PC-9 (cell line): ENCODE measurements at regions not wholly inside any gene's neighbourhood (a gene's known extent, or its start where the extent isn't known, plus 50 kb on each side); places are given as distances from the start of the nearest gene placed in this dataset.

ENCODE experiments used
- BruUV-seq: library from RNA; stranded (reverse); fragments of 400-500 nt; replicated peaks from 2 replicates; lab custom pipeline; 2021; lab: Mats Ljungman, UMichigan
- CTCF ChIA-PET: fragments of 300-600 bp; sonication (Branson Sonifier 250); formaldehyde crosslinking; loops from one replicate; lab custom pipeline; 2022; ENCODE audit warnings: antibody characterized with exemption; lab: Charles Lee
- POLR2A ChIA-PET: fragments of 300-600 bp; sonication (Branson Sonifier 250); formaldehyde crosslinking; loops from one replicate; lab custom pipeline; 2022; ENCODE audit warnings: antibody characterized with exemption; ENCODE audit not compliant: unreplicated experiment; lab: Charles Lee
- DNase-seq, 2 experiments: peaks; one replicate each; pipeline versions ENCODE4 v3.0.0 to v3.0.0-alpha.2; 2015 to 2022; ENCODE audit warnings: mixed read lengths in 1 of 2
- H2AFZ ChIP-seq: fragments of 200-600 bp; sonication (generic); 2 replicates; pipeline ENCODE4 v1.8.1; 2017; ENCODE audit warnings: antibody characterized with exemption
- H3F3A ChIP-seq: fragments of 200-600 bp; sonication (generic); 2 replicates; pipeline ENCODE4 v1.8.1; 2017; ENCODE audit warnings: antibody characterized with exemption, mild to moderate bottlenecking, low read depth; ENCODE audit not compliant: insufficient read depth
- H3K27ac ChIP-seq: fragments of 200-600 bp; sonication (generic); 2 replicates; pipeline ENCODE4 v1.6.1; 2016; ENCODE audit warnings: mixed run types
- H3K27me3 ChIP-seq: fragments of 200-600 bp; sonication (generic); 2 replicates; pipeline ENCODE4 v1.6.1; 2016; ENCODE audit warnings: low read depth, mixed run types; ENCODE audit not compliant: insufficient read depth
- H3K36me3 ChIP-seq: fragments of 200-600 bp; sonication (generic); 2 replicates; pipeline ENCODE4 v1.6.1; 2016; ENCODE audit warnings: low read depth, mixed run types
- H3K4me1 ChIP-seq: fragments of 200-600 bp; sonication (generic); replicated peaks from 2 replicates; pipeline ENCODE4 v1.6.1; 2016; ENCODE audit warnings: mixed run types; ENCODE audit not compliant: insufficient read depth
- H3K4me2 ChIP-seq: fragments of 200-600 bp; sonication (generic); 2 replicates; pipeline ENCODE4 v1.6.1; 2017; ENCODE audit warnings: mixed run types
- H3K4me3 ChIP-seq: fragments of 200-600 bp; sonication (generic); 2 replicates; pipeline ENCODE4 v1.6.1; 2016; ENCODE audit warnings: mixed run types
- H3K79me2 ChIP-seq: fragments of 200-600 bp; sonication (generic); 2 replicates; pipeline ENCODE4 v1.6.1; 2017; ENCODE audit warnings: low read depth, mixed run types
- H3K9me2 ChIP-seq: fragments of 200-600 bp; sonication (generic); 2 replicates; pipeline ENCODE4 v1.8.1; 2017; ENCODE audit warnings: mild to moderate bottlenecking; ENCODE audit not compliant: insufficient read depth
- H3K9me3 ChIP-seq: fragments of 200-600 bp; sonication (generic); 2 replicates; pipeline ENCODE4 v1.8.1; 2016; ENCODE audit warnings: low read depth; ENCODE audit not compliant: insufficient read depth
- H4K20me1 ChIP-seq: fragments of 200-600 bp; sonication (generic); 2 replicates; pipeline ENCODE4 v1.8.1; 2017; ENCODE audit not compliant: insufficient read depth
- EZH2 ChIP-seq: fragments of 200-600 bp; sonication (generic); IDR thresholded peaks from 2 replicates; pipeline ENCODE4 v1.8.0; 2017; ENCODE audit warnings: antibody characterized with exemption, low read depth
- intact Hi-C: fragments of 100-400 bp; cut with micrococcal nuclease; formaldehyde crosslinking; loops from one replicate; pipeline ENCODE4 v1.10.0; 2022; ENCODE audit not compliant: unreplicated experiment
- TF ChIP-seq, protein P1 (sequence below): fragments of 200-600 bp; sonication (generic); conservative IDR thresholded peaks from 2 replicates; pipeline ENCODE4 v1.6.1; 2017; ENCODE audit warnings: mixed run types, antibody characterized with exemption, mild to moderate bottlenecking, moderate library complexity

DNA sequence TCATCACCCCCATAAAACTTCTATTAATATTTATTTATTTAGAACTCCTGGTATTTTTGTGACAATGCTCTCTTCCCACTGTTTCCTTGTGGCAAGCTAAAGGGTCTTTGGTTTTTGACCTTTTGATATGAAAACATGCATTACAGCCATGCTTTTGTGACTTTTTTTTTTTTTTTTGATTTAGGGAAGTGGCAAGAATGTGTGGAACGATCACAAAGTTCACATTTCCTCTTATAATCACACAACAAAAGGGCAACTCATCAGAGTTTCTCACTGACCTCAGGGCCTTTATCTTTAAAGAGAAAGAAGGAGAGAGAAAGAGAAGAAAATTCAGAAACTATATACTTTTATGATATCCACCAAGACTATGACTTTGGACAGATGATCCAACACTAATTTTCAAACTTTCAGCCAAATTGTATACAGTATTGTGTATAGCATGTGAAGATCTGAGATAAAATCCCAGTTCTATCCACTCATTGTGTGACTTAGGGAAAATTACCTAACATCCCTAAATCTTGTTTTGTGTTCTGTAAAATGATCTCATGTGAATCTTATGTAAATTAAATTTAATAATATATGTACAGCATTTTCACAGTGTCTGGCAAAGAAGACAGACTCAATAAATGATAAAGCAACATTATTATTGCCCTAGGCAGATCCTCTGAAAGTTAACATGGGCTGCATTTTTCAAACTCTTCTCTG is 106.8 kb upstream of the MARCKS start:
- POLR2A ChIA-PET = no interaction called here
- Histone ChIP-seq H3K79me2 (no peaks in the 10 kb centered on the region), H3K9me3 (no peaks in the 10 kb centered on the region; the same call in none of the 2 replicates), H3K9me2 (0 out of 2 replicates have a peak, but pooled peaks cover 4% of the 10 kb centered on the region), H4K20me1 (no peaks in the 10 kb centered on the region), H3K27me3 (no peaks in the 10 kb centered on the region), H3K27ac (peak overlapping the region; percentile 24; the same call in 1 of the 2 replicates), H3K4me1 (no peaks in the 10 kb centered on the region), H3K4me2 (no peak overlapping the region), H2AFZ (no peak overlapping the region), H3K36me3 (no peaks in the 10 kb centered on the region), H3K4me3 (no peak overlapping the region), H3F3A (no peaks in the 10 kb centered on the region)
- DNase-seq = no peak
- CTCF ChIA-PET = no interaction called here
- intact Hi-C loops = no loop called here
- BruUV-seq = no TSS peak
- TF ChIP-seq EZH2 = no peak

DNA sequence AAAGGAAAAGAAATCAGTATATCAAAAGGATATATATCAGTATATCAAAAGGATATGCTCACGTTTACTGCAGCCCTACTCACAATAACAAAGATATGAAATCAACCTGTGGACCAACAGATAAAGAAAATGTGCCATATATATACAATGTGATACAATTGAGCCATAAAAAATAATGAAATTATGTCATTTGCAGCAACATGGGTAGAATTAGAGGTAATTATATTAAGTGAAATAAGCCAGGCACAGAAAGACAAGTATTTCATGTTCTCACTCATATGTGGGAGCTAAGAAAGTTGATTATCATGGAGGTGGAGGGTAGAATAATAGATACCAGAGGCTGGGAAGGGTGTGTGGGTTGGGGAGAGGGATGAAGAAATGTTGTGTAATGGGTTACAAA is 102.9 kb upstream of the MARCKS start:
- no peak for DNase-seq
- intact Hi-C loops = no loop called here
- no peak overlapping the region for H3K27ac ChIP-seq
- TF ChIP-seq, protein P1, sequence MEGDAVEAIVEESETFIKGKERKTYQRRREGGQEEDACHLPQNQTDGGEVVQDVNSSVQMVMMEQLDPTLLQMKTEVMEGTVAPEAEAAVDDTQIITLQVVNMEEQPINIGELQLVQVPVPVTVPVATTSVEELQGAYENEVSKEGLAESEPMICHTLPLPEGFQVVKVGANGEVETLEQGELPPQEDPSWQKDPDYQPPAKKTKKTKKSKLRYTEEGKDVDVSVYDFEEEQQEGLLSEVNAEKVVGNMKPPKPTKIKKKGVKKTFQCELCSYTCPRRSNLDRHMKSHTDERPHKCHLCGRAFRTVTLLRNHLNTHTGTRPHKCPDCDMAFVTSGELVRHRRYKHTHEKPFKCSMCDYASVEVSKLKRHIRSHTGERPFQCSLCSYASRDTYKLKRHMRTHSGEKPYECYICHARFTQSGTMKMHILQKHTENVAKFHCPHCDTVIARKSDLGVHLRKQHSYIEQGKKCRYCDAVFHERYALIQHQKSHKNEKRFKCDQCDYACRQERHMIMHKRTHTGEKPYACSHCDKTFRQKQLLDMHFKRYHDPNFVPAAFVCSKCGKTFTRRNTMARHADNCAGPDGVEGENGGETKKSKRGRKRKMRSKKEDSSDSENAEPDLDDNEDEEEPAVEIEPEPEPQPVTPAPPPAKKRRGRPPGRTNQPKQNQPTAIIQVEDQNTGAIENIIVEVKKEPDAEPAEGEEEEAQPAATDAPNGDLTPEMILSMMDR = no peak
- no peak for TF ChIP-seq EZH2
- no peak overlapping the region for H3K4me3 ChIP-seq
- POLR2A ChIA-PET = no interaction called here
- no TSS peak for BruUV-seq
- H3K4me1 ChIP-seq = 0 out of 2 replicates have a peak, but pooled peaks cover 9% of the 10 kb centered on the region
- H3K27me3 ChIP-seq = no peaks in the 10 kb centered on the region
- H3K79me2 ChIP-seq = no peaks in the 10 kb centered on the region
- no peak overlapping the region for H2AFZ ChIP-seq
- H4K20me1 ChIP-seq = no peaks in the 10 kb centered on the region
- no peaks in the 10 kb centered on the region for H3K36me3 ChIP-seq
- CTCF ChIA-PET = no interaction called here
- no peaks in the 10 kb centered on the region for H3K9me2 ChIP-seq
- H3K9me3 ChIP-seq = no peaks in the 10 kb centered on the region
- no peak overlapping the region for H3K4me2 ChIP-seq
- no peaks in the 10 kb centered on the region for H3F3A ChIP-seq

DNA sequence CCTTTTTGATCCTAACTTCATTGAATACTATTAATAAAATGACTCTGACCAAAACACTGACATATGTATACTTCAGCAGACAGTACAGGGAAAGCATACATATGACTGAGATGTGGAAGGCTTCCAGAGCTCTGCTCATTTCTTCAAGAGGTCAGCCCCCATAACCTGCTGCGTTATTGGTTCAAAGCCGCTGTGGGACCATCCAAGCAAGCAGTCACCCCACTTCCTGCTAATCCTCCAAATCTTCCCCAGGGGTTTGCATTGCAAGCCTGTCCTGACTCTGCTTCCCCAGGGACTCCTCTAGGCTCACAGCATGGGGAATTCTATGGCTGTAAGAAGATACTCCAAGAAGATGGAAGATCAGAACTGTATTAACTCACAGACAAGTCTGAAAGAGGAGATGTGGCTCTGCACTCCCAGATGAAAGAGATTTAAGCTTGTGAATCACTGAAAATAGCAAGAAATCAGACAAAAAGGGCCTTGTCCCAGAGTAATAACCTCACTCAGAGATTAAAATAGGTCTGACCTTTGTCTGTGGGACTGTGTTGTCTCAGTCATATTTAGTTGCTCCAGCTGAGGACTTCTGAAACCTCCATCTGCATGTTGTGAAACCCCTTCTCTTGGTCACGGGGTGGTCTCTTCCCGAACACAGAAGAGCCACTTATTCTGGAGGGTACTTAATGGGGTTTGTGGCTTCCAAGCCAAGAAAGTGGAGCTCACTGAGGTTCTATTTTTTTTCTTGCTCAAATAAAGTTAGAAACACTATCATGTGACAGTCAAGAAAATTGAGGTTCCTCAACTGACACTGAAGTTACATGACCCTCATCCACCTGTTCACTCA is 101.5 kb upstream of the MARCKS start:
- no peaks in the 10 kb centered on the region for H3K9me3 ChIP-seq
- intact Hi-C loops = no loop called here
- no peaks in the 10 kb centered on the region for H3K9me2 ChIP-seq
- 0 out of 2 replicates have a peak, but pooled peaks cover 9% of the 10 kb centered on the region for H3K4me1 ChIP-seq
- no peaks in the 10 kb centered on the region for H3K27me3 ChIP-seq
- no peak overlapping the region for H3K27ac ChIP-seq
- no peaks in the 10 kb centered on the region for H3K79me2 ChIP-seq
- TF ChIP-seq EZH2 = no peak
- TF ChIP-seq, protein P1 = no peak
- no peak overlapping the region for H3K4me3 ChIP-seq
- H3K4me2 ChIP-seq = no peak overlapping the region
- no peaks in the 10 kb centered on the region for H4K20me1 ChIP-seq
- no peaks in the 10 kb centered on the region for H3F3A ChIP-seq
- POLR2A ChIA-PET = interaction anchor here (0.7 kb wide), 1 partner anchor 203 kb away, joined by 3 read pairs; no protein-coding TSS in a partner anchor
- no peak for DNase-seq
- no TSS peak for BruUV-seq
- no peaks in the 10 kb centered on the region for H3K36me3 ChIP-seq
- CTCF ChIA-PET = no interaction called here
- no peak overlapping the region for H2AFZ ChIP-seq
